A673 (cell line): ENCODE measurements at regions not wholly inside any gene's neighbourhood (a gene's known extent, or its start where the extent isn't known, plus 50 kb on each side); places are given as distances from the start of the nearest gene placed in this dataset.

Source experiments
- BruUV-seq: library from RNA; stranded (reverse); fragments of 400-500 nt; replicated peaks from 2 replicates; lab custom pipeline; 2021; lab: Mats Ljungman, UMichigan
- CTCF ChIA-PET: fragments of 300-600 bp; sonication (Branson Sonifier 250); formaldehyde crosslinking; loops from one replicate; lab custom pipeline; 2022; ENCODE audit warnings: antibody characterized with exemption; lab: Charles Lee
- POLR2A ChIA-PET: fragments of 300-600 bp; sonication (Branson Sonifier 250); formaldehyde crosslinking; loops from one replicate; lab custom pipeline; 2022; ENCODE audit warnings: antibody characterized with exemption; ENCODE audit not compliant: low non-redundant PET; lab: Charles Lee
- DNase-seq: peaks from one replicate; pipeline ENCODE4 v3.0.0-alpha.2; 2015; ENCODE audit warnings: low spot score
- H3K27ac ChIP-seq: fragments of 200-600 bp; sonication (generic); 2 replicates; pipeline ENCODE4 v1.5.1; 2016; ENCODE audit warnings: mixed run types, low read depth, mild to moderate bottlenecking, mixed read lengths, antibody characterized with exemption, low read length; ENCODE audit not compliant: poor library complexity, severe bottlenecking
- H3K27me3 ChIP-seq: fragments of 200-600 bp; sonication (generic); replicated peaks from 2 replicates; pipeline ENCODE4 v1.6.1; 2017; ENCODE audit warnings: mixed run types, low read depth, mild to moderate bottlenecking, mixed read lengths, antibody characterized with exemption, low read length; ENCODE audit not compliant: insufficient read depth, poor library complexity
- H3K36me3 ChIP-seq: fragments of 200-600 bp; sonication (generic); 2 replicates; pipeline ENCODE4 v1.6.1; 2016; ENCODE audit warnings: mixed run types, mild to moderate bottlenecking, mixed read lengths, antibody characterized with exemption, low read length; ENCODE audit not compliant: insufficient read depth, poor library complexity, severe bottlenecking
- H3K4me1 ChIP-seq: fragments of 200-600 bp; sonication (generic); 2 replicates; pipeline ENCODE4 v1.6.1; 2017; ENCODE audit warnings: mixed run types, mild to moderate bottlenecking, mixed read lengths, antibody characterized with exemption, low read length; ENCODE audit not compliant: insufficient read depth, poor library complexity, severe bottlenecking
- H3K4me3 ChIP-seq: fragments of 200-600 bp; sonication (generic); 2 replicates; pipeline ENCODE4 v1.5.1; 2016; ENCODE audit warnings: low read depth, mixed run types, mild to moderate bottlenecking, mixed read lengths, low read length; ENCODE audit not compliant: poor library complexity, severe bottlenecking
- H3K9me3 ChIP-seq: fragments of 200-600 bp; sonication (generic); 2 replicates; pipeline ENCODE4 v1.6.1; 2016; ENCODE audit warnings: mixed run types, low read depth, mild to moderate bottlenecking, mixed read lengths, antibody characterized with exemption, low read length; ENCODE audit not compliant: poor library complexity, severe bottlenecking
- CTCF ChIP-seq: fragments of 300-800, 200-600 bp; sonication (generic); conservative IDR thresholded peaks from 2 replicates; pipeline ENCODE4 v1.5.1; 2017; ENCODE audit warnings: low read depth, mild to moderate bottlenecking, antibody characterized with exemption, low read length, moderate library complexity, mixed read lengths
- EZH2 ChIP-seq: fragments of 200-600 bp; sonication (generic); IDR thresholded peaks from 2 replicates; pipeline ENCODE4 v1.6.1; 2017; ENCODE audit warnings: borderline replicate concordance, low read depth, mild to moderate bottlenecking, mixed read lengths, antibody characterized with exemption, low read length; ENCODE audit not compliant: poor library complexity, severe bottlenecking
- intact Hi-C: fragments of 100-400 bp; cut with micrococcal nuclease; formaldehyde crosslinking; loops from one replicate; pipeline ENCODE4 v1.10.0; 2022; ENCODE audit not compliant: unreplicated experiment

GRCh38 chr15:31468911-31469785 lies 142.5 kb downstream of the KLF13 start:
- H3K4me1 ChIP-seq, result no peaks in the 10 kb centered on the region
- no peak overlapping the region for H3K27ac ChIP-seq
- DNase-seq, result no peak
- no peaks in the 10 kb centered on the region for H3K9me3 ChIP-seq
- H3K4me3 ChIP-seq, result no peak overlapping the region
- CTCF ChIA-PET, result no interaction called here
- intact Hi-C loops, result no loop called here
- TF ChIP-seq EZH2 (no peak), CTCF (no peak)
- no peaks in the 10 kb centered on the region for H3K27me3 ChIP-seq
- no peaks in the 10 kb centered on the region for H3K36me3 ChIP-seq
- BruUV-seq, result no TSS peak
- POLR2A ChIA-PET, result interaction anchor here (0.6 kb wide), 1 partner anchor 1718 kb away, joined by 3 read pairs; no protein-coding TSS in a partner anchor

- ChIA-PET CTCF (no interaction called here), POLR2A (interaction anchor here (0.6 kb wide), 1 partner anchor 1719 kb away, joined by 3 read pairs; no protein-coding TSS in a partner anchor)
- Histone ChIP-seq H3K27ac (no peak overlapping the region), H3K9me3 (no peaks in the 10 kb centered on the region), H3K4me3 (no peak overlapping the region), H3K27me3 (no peaks in the 10 kb centered on the region), H3K36me3 (no peaks in the 10 kb centered on the region), H3K4me1 (no peaks in the 10 kb centered on the region)
- TF ChIP-seq CTCF (no peak), EZH2 (no peak)
- no peak for DNase-seq
- no TSS peak for BruUV-seq
- intact Hi-C loops, result loop anchor here (5.0 kb wide), 1 partner anchor 33 kb away; no protein-coding TSS in a partner anchor
Measured at GRCh38 chr15:31469786-31470525, 143.3 kb downstream of the KLF13 start.

GRCh38 chr15:31470756-31471155 lies 144.1 kb downstream of the KLF13 start:
- intact Hi-C loops, result loop anchor here (5.0 kb wide), 1 partner anchor 33 kb away; no protein-coding TSS in a partner anchor
- no peak for DNase-seq

More at GRCh38 chr15:31470756-31471155, 144.1 kb downstream of the KLF13 start:
- ChIA-PET CTCF (no interaction called here), POLR2A (no interaction called here)
- no TSS peak for BruUV-seq
- H3K36me3 ChIP-seq, result no peaks in the 10 kb centered on the region
- no peak overlapping the region for H3K4me3 ChIP-seq
- no peak overlapping the region for H3K27ac ChIP-seq
- H3K27me3 ChIP-seq, result no peaks in the 10 kb centered on the region
- no peak for TF ChIP-seq CTCF
- no peak for TF ChIP-seq EZH2
- no peaks in the 10 kb centered on the region for H3K9me3 ChIP-seq
- H3K4me1 ChIP-seq, result no peaks in the 10 kb centered on the region
